ENCODE measurements at regions not wholly inside any gene's neighbourhood (a gene's known extent, or its start where the extent isn't known, plus 50 kb on each side); places are given as distances from the start of the nearest gene placed in this dataset.

GRCh38 chr4:188955066-188955465 lies 815.8 kb downstream of the TRIML1 start:
- no peak for TF ChIP-seq CTCF (IDR thresholded peaks at IDR 0.05)
- no peak for TF ChIP-seq FOSB (CRISPR knock-in tag; IDR thresholded peaks at IDR 0.05)
- TF ChIP-seq NFE2L2 (conservative IDR thresholded peaks at IDR 0.05; ENCODE audit: low read length), result no peak
- TF ChIP-seq SMC3 (IDR thresholded peaks at IDR 0.05), result no peak
- TF ChIP-seq E2F6 (IDR thresholded peaks at IDR 0.05; ENCODE audit: borderline replicate concordance, low read depth), result no peak
- TF ChIP-seq TP53 (CRISPR knock-in tag; IDR thresholded peaks at IDR 0.05), result no peak
- no peak for TF ChIP-seq MYC (IDR thresholded peaks at IDR 0.05; ENCODE audit: borderline replicate concordance, low read length)
- no peak for TF ChIP-seq RCOR1 (IDR thresholded peaks at IDR 0.05; ENCODE audit: low read depth, low read length)
- TF ChIP-seq KDM1A (IDR thresholded peaks at IDR 0.05; ENCODE audit: low read depth), result no peak
- no peak for TF ChIP-seq REST (IDR thresholded peaks at IDR 0.05)
- TF ChIP-seq CBX2 (IDR thresholded peaks at IDR 0.05; ENCODE audit: borderline replicate concordance, low read depth), result no peak
- TF ChIP-seq MAX (IDR thresholded peaks at IDR 0.05), result no peak

Data from A549 (cell line).